HCT116 (cell line): ENCODE measurements at regions not wholly inside any gene's neighbourhood (a gene's known extent, or its start where the extent isn't known, plus 50 kb on each side); places are given as distances from the start of the nearest gene placed in this dataset.

Experiments used
- ATAC-seq: fragments of 200-7000 bp; cut with Tn5 transposase; 2 replicates; pipeline ENCODE4 v1.9.1; 2020; ENCODE audit warnings: mild to moderate bottlenecking, moderate library complexity
- BruUV-seq: library from RNA; stranded (reverse); fragments of 400-500 nt; replicated peaks from 2 replicates; lab custom pipeline; 2021; lab: Mats Ljungman, UMichigan
- CTCF ChIA-PET: fragments of 300-600 bp; sonication (Branson Sonifier 250); formaldehyde crosslinking; loops from one replicate; lab custom pipeline; 2021; ENCODE audit warnings: antibody characterized with exemption; lab: Charles Lee
- POLR2A ChIA-PET: fragments of 300-600, 350-600 bp; sonication (Branson Sonifier 250); formaldehyde crosslinking; loops from one replicate; lab custom pipeline; 2021; ENCODE audit warnings: antibody characterized with exemption; lab: Charles Lee
- RAD21 ChIA-PET, 2 experiments: fragments of 300-600 bp; sonication (Branson Sonifier 250); formaldehyde crosslinking; loops; one replicate each; lab custom pipeline; 2023; ENCODE audit warnings: low total read pairs in 2 of 2; ENCODE audit not compliant: uncharacterized antibody in 2 of 2, unreplicated experiment in 2 of 2, low non-redundant PET in 1 of 2; lab: Charles Lee
- DNase-seq: peaks from one replicate; pipeline ENCODE4 v3.0.0-alpha.2; 2010; ENCODE audit warnings: low read depth, low spot score
- H2AFZ ChIP-seq: fragments of 200-600 bp; shearing (Covaris generic), sonication (generic); 2 replicates; pipeline ENCODE4 v1.6.1; 2017; ENCODE audit warnings: low read depth, mixed run types, mixed read lengths, antibody characterized with exemption, low read length; ENCODE audit not compliant: poor library complexity, severe bottlenecking
- H3K27ac ChIP-seq: 2 replicates; pipeline ENCODE4 v1.5.1; 2012; ENCODE audit warnings: low read depth, low read length
- H3K27me3 ChIP-seq: fragments of 200-600 bp; sonication (generic); 2 replicates; pipeline ENCODE4 v1.6.1; 2016; ENCODE audit warnings: mixed run types, low read length, mixed read lengths; ENCODE audit not compliant: insufficient read depth
- H3K36me3 ChIP-seq, 2 experiments: fragments of 200-500 bp in 1 of 2; fragments of 200-600 bp in 1 of 2; sonication (Bioruptor generic) in 1 of 2; sonication (generic) in 1 of 2; 2 replicates each; pipeline versions ENCODE4 v1.5.1 to v1.6.1; 2014 to 2016; ENCODE audit warnings: low read length in 2 of 2, inconsistent platforms in 1 of 2, mixed read lengths in 1 of 2, mixed run types in 1 of 2; ENCODE audit not compliant: insufficient read depth in 2 of 2, control insufficient read depth in 1 of 2
- H3K4me1 ChIP-seq, 2 experiments: fragments of 200-600 bp in 1 of 2; sonication (generic) in 1 of 2; 2 replicates each; pipeline versions ENCODE4 v1.5.1 to v1.6.1; 2012 to 2017; ENCODE audit warnings: low read length in 2 of 2, inconsistent platforms in 1 of 2, mild to moderate bottlenecking in 1 of 2, mixed read lengths in 1 of 2, mixed run types in 1 of 2, moderate library complexity in 1 of 2; ENCODE audit not compliant: insufficient read depth in 2 of 2, control insufficient read depth in 1 of 2
- H3K4me2 ChIP-seq: fragments of 200-600 bp; sonication (generic); 2 replicates; pipeline ENCODE4 v1.6.1; 2017; ENCODE audit warnings: mixed run types, low read length, mixed read lengths
- H3K4me3 ChIP-seq, 2 experiments: fragments of 200-600 bp in 1 of 2; sonication (generic) in 1 of 2; replicated peaks in 1 of 2; 2 replicates each; pipeline ENCODE4 v1.5.1; 2011 to 2016; ENCODE audit warnings: low read length in 2 of 2, control low read depth in 1 of 2, low read depth in 1 of 2, mild to moderate bottlenecking in 1 of 2, mixed read lengths in 1 of 2, mixed run types in 1 of 2
- H3K79me2 ChIP-seq: fragments of 200-600 bp; sonication (generic); 2 replicates; pipeline ENCODE4 v1.6.1; 2017; ENCODE audit warnings: mild to moderate bottlenecking, mixed run types, low read length, moderate library complexity, mixed read lengths; ENCODE audit not compliant: insufficient read depth
- H3K9ac ChIP-seq: fragments of 200-600 bp; sonication (generic); 2 replicates; pipeline ENCODE4 v1.6.1; 2016; ENCODE audit warnings: low read length, mixed read lengths
- H3K9me2 ChIP-seq: fragments of 200-600 bp; sonication (generic), shearing (Covaris generic); 2 replicates; pipeline ENCODE4 v1.6.1; 2017; ENCODE audit warnings: mixed run types, mild to moderate bottlenecking, moderate library complexity; ENCODE audit not compliant: insufficient read depth
- H3K9me3 ChIP-seq, 2 experiments: fragments of 200-500 bp in 1 of 2; fragments of 200-600 bp in 1 of 2; sonication (Bioruptor generic) in 1 of 2; sonication (generic) in 1 of 2; 2 replicates each; pipeline ENCODE4 v1.6.1; 2014 to 2017; ENCODE audit warnings: low read length in 2 of 2, mixed read lengths in 2 of 2, inconsistent platforms in 1 of 2, low read depth in 1 of 2, mild to moderate bottlenecking in 1 of 2, mixed run types in 1 of 2, moderate library complexity in 1 of 2; ENCODE audit not compliant: control insufficient read depth in 1 of 2, insufficient read depth in 1 of 2
- H4K20me1 ChIP-seq: fragments of 200-600 bp; sonication (generic), shearing (Covaris generic); 2 replicates; pipeline ENCODE4 v1.6.1; 2017; ENCODE audit warnings: mixed run types, mild to moderate bottlenecking, moderate library complexity; ENCODE audit not compliant: insufficient read depth
- CEBPB ChIP-seq: IDR thresholded peaks from 2 replicates; pipeline ENCODE4 v1.6.1; 2012; ENCODE audit warnings: low read depth
- CTCF ChIP-seq, 3 experiments: fragments of 200-600 bp in 1 of 3; sonication (generic) in 1 of 3; IDR thresholded peaks in 2 of 3; conservative IDR thresholded peaks in 1 of 3; 2 replicates each; pipeline ENCODE4 v1.5.1; 2012 to 2017; ENCODE audit warnings: low read depth in 2 of 3, low read length in 2 of 3, antibody characterized with exemption in 1 of 3, borderline replicate concordance in 1 of 3, control low read depth in 1 of 3, mild to moderate bottlenecking in 1 of 3, mixed read lengths in 1 of 3, mixed run types in 1 of 3, moderate library complexity in 1 of 3; ENCODE audit not compliant: insufficient read depth in 1 of 3
- REST ChIP-seq: IDR thresholded peaks from 2 replicates; pipeline ENCODE4 v1.6.1; 2012; ENCODE audit warnings: low read depth
- SIN3A ChIP-seq: IDR thresholded peaks from 2 replicates; pipeline ENCODE4 v1.6.1; 2012; ENCODE audit warnings: low read depth
- TCF7L2 ChIP-seq: IDR thresholded peaks from 2 replicates; pipeline ENCODE4 v1.7.0; 2011; ENCODE audit warnings: borderline replicate concordance, inconsistent platforms; ENCODE audit not compliant: insufficient read depth, insufficient read length; ENCODE audit errors: extremely low read depth
- ZBTB33 ChIP-seq: IDR thresholded peaks from 2 replicates; pipeline ENCODE4 v1.6.1; 2011; ENCODE audit warnings: mild to moderate bottlenecking, low read length, moderate library complexity; ENCODE audit not compliant: insufficient replicate concordance; ENCODE audit errors: extremely low read depth
- ZFX ChIP-seq: fragments of 450-650 bp; IDR thresholded peaks from 2 replicates; pipeline ENCODE4 v1.6.1; 2017
- intact Hi-C: fragments of 100-400 bp; cut with micrococcal nuclease; formaldehyde crosslinking; loops from 2 replicates; pipeline ENCODE4 v1.10.0; 2022

- H3K9ac ChIP-seq = no peak overlapping the region
- POLR2A ChIA-PET = no interaction called here
- H2AFZ ChIP-seq = no peak overlapping the region
- RAD21 ChIA-PET = no interaction called here
- no peaks in the 10 kb centered on the region for H3K79me2 ChIP-seq
- no peaks in the 10 kb centered on the region for H3K36me3 ChIP-seq
- no peaks in the 10 kb centered on the region for H4K20me1 ChIP-seq
- H3K4me2 ChIP-seq = no peak overlapping the region
- intact Hi-C loops = no loop called here
- H3K27me3 ChIP-seq = no peaks in the 10 kb centered on the region
- no peak overlapping the region for H3K4me3 ChIP-seq
- no peak overlapping the region for H3K27ac ChIP-seq
- CTCF ChIA-PET = no interaction called here
- no peaks in the 10 kb centered on the region for H3K9me3 ChIP-seq
- TF ChIP-seq REST (no peak), ZBTB33 (no peak), TCF7L2 (no peak), ZFX (no peak), CTCF (IDR thresholded peaks at IDR 0.05 in 2 of 3, conservative IDR thresholded peaks at IDR 0.05 in 1 of 3; ENCODE audit: borderline replicate concordance in 1 of 3, insufficient read depth in 1 of 3, low read depth in 2 of 3, low read length in 2 of 3) (no peak), CEBPB (no peak), SIN3A (no peak)
- TF ChIP-seq, all 23 proteins: peak for 0
- no peak for ATAC-seq
- no peak for DNase-seq
- peaks cover 0 to 6% of the 10 kb centered on the region in 2 experiments; a peak in 2 of 4 replicates for H3K4me1 ChIP-seq
- no peaks in the 10 kb centered on the region for H3K9me2 ChIP-seq
- BruUV-seq = no TSS peak
These were observed 206.9 kb upstream of the HCCS start for GRCh38 chrX:10904220-10904619.
